CD4-positive, CD25-positive, alpha-beta regulatory T cell (primary cell): ENCODE measurements at regions not wholly inside any gene's neighbourhood (a gene's known extent, or its start where the extent isn't known, plus 50 kb on each side); places are given as distances from the start of the nearest gene placed in this dataset.

Experiments used
- ATAC-seq, 2 donors: fragments of 150-1000 bp; cut with Tn5 transposase; one replicate each; pipeline ENCODE4 v1.10.0; 2021; ENCODE audit warnings: low read depth in 2 of 2, moderate number of reproducible peaks in 2 of 2, moderate library complexity in 1 of 2
- DNase-seq, 3 donors: peaks; one replicate each; pipeline versions ENCODE4 v3.0.0 to v3.0.0-alpha.2; 2012 to 2022; ENCODE audit warnings: mixed read lengths in 1 of 3
- H3K27ac ChIP-seq: one replicate; pipeline ENCODE4 v1.7.0; 2013; ENCODE audit warnings: mild to moderate bottlenecking, low read length; ENCODE audit not compliant: insufficient read depth, poor library complexity, severe bottlenecking
- H3K27me3 ChIP-seq: one replicate; pipeline ENCODE4 v1.7.0; 2013; ENCODE audit warnings: low read length; ENCODE audit not compliant: control insufficient read depth, insufficient read depth
- H3K36me3 ChIP-seq: one replicate; pipeline ENCODE4 v1.7.0; 2013; ENCODE audit warnings: mild to moderate bottlenecking, low read length, moderate library complexity; ENCODE audit not compliant: control insufficient read depth, insufficient read depth
- H3K4me1 ChIP-seq: 2 replicates; pipeline ENCODE4 v1.7.0; 2013; ENCODE audit warnings: mild to moderate bottlenecking, low read length; ENCODE audit not compliant: insufficient read depth, control insufficient read depth, poor library complexity, severe bottlenecking
- H3K4me3 ChIP-seq: one replicate; pipeline ENCODE4 v1.7.0; 2013; ENCODE audit warnings: low read depth, mild to moderate bottlenecking, low read length, moderate library complexity
- H3K9me3 ChIP-seq, 2 experiments: 1 replicate in 1 of 2; 2 replicates in 1 of 2; pipeline ENCODE4 v1.7.0; 2013; ENCODE audit warnings: low read length in 2 of 2, mild to moderate bottlenecking in 1 of 2, moderate library complexity in 1 of 2; ENCODE audit not compliant: control insufficient read depth in 2 of 2
- H3K27ac Mint-ChIP-seq, 3 donors: one replicate each; pipeline ENCODE4 v1.8.0; 2020 to 2022; ENCODE audit warnings: mild to moderate bottlenecking in 3 of 3, mixed read lengths in 3 of 3, moderate library complexity in 2 of 3
- H3K27me3 Mint-ChIP-seq: one replicate; pipeline ENCODE4 v1.8.0; 2022; ENCODE audit warnings: mild to moderate bottlenecking, mixed read lengths
- H3K36me3 Mint-ChIP-seq: one replicate; pipeline ENCODE4 v1.8.0; 2020; ENCODE audit warnings: mixed read lengths
- H3K4me1 Mint-ChIP-seq, 4 donors: one replicate each; pipeline ENCODE4 v1.8.0; 2020 to 2022; ENCODE audit warnings: mixed read lengths in 4 of 4, mild to moderate bottlenecking in 1 of 4
- H3K4me3 Mint-ChIP-seq, 4 donors: one replicate each; pipeline ENCODE4 v1.8.0; 2020 to 2022; ENCODE audit warnings: mild to moderate bottlenecking in 4 of 4, mixed read lengths in 4 of 4, moderate library complexity in 3 of 4
- H3K9me3 Mint-ChIP-seq, 7 donors: one replicate each; pipeline ENCODE4 v1.8.0; 2020 to 2022; ENCODE audit warnings: mixed read lengths in 7 of 7, mild to moderate bottlenecking in 3 of 7, moderate library complexity in 2 of 7

GRCh38 chr3:135807879-135808278 is 157.6 kb upstream of the PPP2R3A start:
- no peak for ATAC-seq
- no peak for DNase-seq
- Mint-ChIP-seq H3K9me3 (peaks cover 0 to 10% (median 0%) of the 10 kb centered on the region in 7 donors), H3K36me3 (no peaks in the 10 kb centered on the region), H3K4me1 (no peaks in the 10 kb centered on the region), H3K27me3 (peaks cover 5% of the 10 kb centered on the region), H3K4me3 (no peak overlapping the region), H3K27ac (no peak overlapping the region)
- H3K4me3 ChIP-seq: no peak overlapping the region
- H3K9me3 ChIP-seq: no peaks in the 10 kb centered on the region
- H3K36me3 ChIP-seq: no peaks in the 10 kb centered on the region
- no peaks in the 10 kb centered on the region for H3K4me1 ChIP-seq
- no peaks in the 10 kb centered on the region for H3K27me3 ChIP-seq
- no peak overlapping the region for H3K27ac ChIP-seq

DNA sequence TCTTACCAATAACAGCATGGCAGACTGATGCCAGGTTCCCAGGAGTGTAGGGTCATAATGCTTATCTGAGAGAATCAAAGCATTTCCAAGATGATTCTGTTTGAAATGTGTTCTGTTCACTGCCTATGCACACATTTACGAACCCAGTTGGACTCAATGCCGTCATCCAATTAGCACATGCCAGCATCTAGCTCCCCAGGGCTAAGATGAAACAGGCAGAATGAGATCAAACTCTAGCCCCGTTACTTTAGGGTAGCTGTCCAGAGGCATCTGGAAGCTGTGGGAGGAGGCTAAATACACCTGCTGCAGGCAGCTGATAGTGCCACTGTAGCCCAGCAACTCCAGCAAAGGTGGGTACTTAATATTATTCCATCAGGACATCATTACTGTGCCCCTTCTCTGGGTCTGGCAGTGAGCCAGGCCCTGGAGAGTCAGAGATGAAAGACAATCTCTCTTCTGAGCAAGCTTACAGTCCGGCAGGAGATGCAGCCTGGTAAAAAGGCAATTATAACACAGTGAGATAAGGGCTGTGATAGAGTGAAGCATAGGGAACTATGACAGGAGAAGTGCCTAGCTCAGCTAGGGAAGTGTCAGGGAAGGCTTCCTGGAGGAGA is 156.4 kb upstream of the PPP2R3A start:
- H3K27ac Mint-ChIP-seq: no peak overlapping the region
- Histone ChIP-seq H3K27me3 (no peaks in the 10 kb centered on the region), H3K27ac (no peak overlapping the region), H3K4me3 (no peak overlapping the region), H3K36me3 (no peaks in the 10 kb centered on the region), H3K4me1 (no peaks in the 10 kb centered on the region), H3K9me3 (no peaks in the 10 kb centered on the region)
- peaks cover 5% of the 10 kb centered on the region for H3K27me3 Mint-ChIP-seq
- peaks cover 0 to 10% (median 0%) of the 10 kb centered on the region in 7 donors for H3K9me3 Mint-ChIP-seq
- no peak overlapping the region for H3K4me3 Mint-ChIP-seq
- H3K4me1 Mint-ChIP-seq: no peaks in the 10 kb centered on the region
- no peak for DNase-seq
- ATAC-seq: no peak
- H3K36me3 Mint-ChIP-seq: no peaks in the 10 kb centered on the region

- Mint-ChIP-seq H3K27ac (no peak overlapping the region), H3K4me1 (no peaks in the 10 kb centered on the region), H3K27me3 (peaks cover 5% of the 10 kb centered on the region), H3K36me3 (no peaks in the 10 kb centered on the region), H3K4me3 (no peak overlapping the region), H3K9me3 (peaks cover 0 to 10% (median 0%) of the 10 kb centered on the region in 7 donors)
- H3K27me3 ChIP-seq: no peaks in the 10 kb centered on the region
- H3K4me1 ChIP-seq: no peaks in the 10 kb centered on the region
- ATAC-seq (no peak), DNase-seq (no peak)
- H3K27ac ChIP-seq: no peak overlapping the region
- H3K4me3 ChIP-seq: no peak overlapping the region
- H3K9me3 ChIP-seq: no peaks in the 10 kb centered on the region
- no peaks in the 10 kb centered on the region for H3K36me3 ChIP-seq
Measured at GRCh38 chr3:135811651-135812050, 153.9 kb upstream of the PPP2R3A start.

GRCh38 chr3:135812057-135812456 is 153.5 kb upstream of the PPP2R3A start:
- no peaks in the 10 kb centered on the region for H3K36me3 Mint-ChIP-seq
- H3K9me3 Mint-ChIP-seq: peaks cover 0 to 10% (median 0%) of the 10 kb centered on the region in 7 donors
- no peaks in the 10 kb centered on the region for H3K36me3 ChIP-seq
- H3K27me3 Mint-ChIP-seq: peaks cover 5% of the 10 kb centered on the region
- no peaks in the 10 kb centered on the region for H3K27me3 ChIP-seq
- H3K4me3 Mint-ChIP-seq: no peak overlapping the region
- DNase-seq (no peak), ATAC-seq (no peak)
- no peak overlapping the region for H3K27ac ChIP-seq
- no peak overlapping the region for H3K4me3 ChIP-seq
- H3K9me3 ChIP-seq: no peaks in the 10 kb centered on the region
- H3K27ac Mint-ChIP-seq: no peak overlapping the region
- H3K4me1 ChIP-seq: no peaks in the 10 kb centered on the region
- H3K4me1 Mint-ChIP-seq: no peaks in the 10 kb centered on the region

- no peak for ATAC-seq
- H3K4me1 Mint-ChIP-seq: no peaks in the 10 kb centered on the region
- no peaks in the 10 kb centered on the region for H3K9me3 ChIP-seq
- H3K4me3 Mint-ChIP-seq: no peak overlapping the region
- no peaks in the 10 kb centered on the region for H3K36me3 Mint-ChIP-seq
- no peak for DNase-seq
- no peaks in the 10 kb centered on the region for H3K27me3 Mint-ChIP-seq
- H3K4me1 ChIP-seq: no peaks in the 10 kb centered on the region
- H3K4me3 ChIP-seq: no peak overlapping the region
- H3K27ac ChIP-seq: no peak overlapping the region
- peaks cover 0 to 4% (median 0%) of the 10 kb centered on the region in 7 donors for H3K9me3 Mint-ChIP-seq
- no peaks in the 10 kb centered on the region for H3K36me3 ChIP-seq
- no peaks in the 10 kb centered on the region for H3K27me3 ChIP-seq
- no peak overlapping the region for H3K27ac Mint-ChIP-seq
Measured at GRCh38 chr3:135834465-135834864, 131.1 kb upstream of the PPP2R3A start.

GRCh38 chr3:135837977-135838631 is 127.4 kb upstream of the PPP2R3A start:
- ATAC-seq: no peak
- H3K4me3 Mint-ChIP-seq: no peak overlapping the region
- Histone ChIP-seq H3K36me3 (no peaks in the 10 kb centered on the region), H3K9me3 (no peaks in the 10 kb centered on the region), H3K27me3 (no peaks in the 10 kb centered on the region), H3K4me1 (no peaks in the 10 kb centered on the region), H3K4me3 (no peak overlapping the region), H3K27ac (no peak overlapping the region)
- no peaks in the 10 kb centered on the region for H3K27me3 Mint-ChIP-seq
- no peaks in the 10 kb centered on the region for H3K36me3 Mint-ChIP-seq
- no peak for DNase-seq
- peaks cover 0 to 1% (median 0%) of the 10 kb centered on the region in 7 donors for H3K9me3 Mint-ChIP-seq
- no peak overlapping the region for H3K27ac Mint-ChIP-seq
- no peaks in the 10 kb centered on the region for H3K4me1 Mint-ChIP-seq

DNA sequence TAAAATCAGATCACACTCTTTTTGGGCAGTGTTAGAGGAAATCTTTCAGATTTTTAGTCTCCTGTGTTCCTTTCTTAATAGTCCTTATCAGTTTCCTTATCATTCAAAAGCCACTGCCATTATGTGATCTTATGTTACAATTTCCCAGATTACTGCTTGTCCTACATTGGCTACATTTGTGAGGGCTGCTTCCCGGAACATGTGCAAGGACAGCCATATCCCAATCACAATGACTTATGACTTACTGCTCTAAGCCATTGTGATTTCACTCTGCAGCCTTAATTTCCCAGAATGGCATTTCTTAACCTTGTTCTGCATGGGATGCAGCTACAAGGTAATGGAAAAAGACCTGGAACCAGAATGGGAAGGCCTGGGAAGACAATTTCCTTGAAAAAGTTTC is 125.1 kb upstream of the PPP2R3A start:
- H3K27ac Mint-ChIP-seq: no peak overlapping the region
- H3K4me3 Mint-ChIP-seq: no peak overlapping the region
- no peak for ATAC-seq
- peaks cover 0 to 2% (median 0%) of the 10 kb centered on the region in 7 donors for H3K9me3 Mint-ChIP-seq
- no peaks in the 10 kb centered on the region for H3K4me1 Mint-ChIP-seq
- no peak for DNase-seq
- no peaks in the 10 kb centered on the region for H3K36me3 Mint-ChIP-seq
- no peaks in the 10 kb centered on the region for H3K9me3 ChIP-seq
- H3K36me3 ChIP-seq: no peaks in the 10 kb centered on the region
- no peaks in the 10 kb centered on the region for H3K27me3 Mint-ChIP-seq
- H3K27ac ChIP-seq: no peak overlapping the region
- no peaks in the 10 kb centered on the region for H3K27me3 ChIP-seq
- no peaks in the 10 kb centered on the region for H3K4me1 ChIP-seq
- H3K4me3 ChIP-seq: no peak overlapping the region

DNA sequence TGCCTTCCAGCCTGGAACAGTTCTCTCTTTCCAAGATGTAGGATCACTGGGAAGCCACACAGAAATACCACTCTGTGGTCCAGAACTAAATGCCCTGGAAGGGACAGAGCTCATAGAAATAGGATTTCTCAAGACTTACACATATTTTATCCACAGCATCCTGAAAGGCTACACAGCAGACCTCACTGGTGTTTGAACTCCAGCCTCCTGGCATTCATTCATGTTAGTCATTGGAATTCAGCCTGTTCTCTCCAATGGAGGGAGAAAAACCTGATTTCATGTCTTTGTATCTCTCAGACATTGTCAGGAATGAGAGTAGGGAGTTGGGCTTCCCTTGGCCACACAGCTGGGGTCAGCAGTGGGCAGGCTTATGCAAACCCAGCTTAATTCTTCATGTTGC is 121.1 kb upstream of the PPP2R3A start:
- H3K27me3 Mint-ChIP-seq: no peaks in the 10 kb centered on the region
- ATAC-seq: no peak

More for the DNA sequence above, 121.1 kb upstream of the PPP2R3A start:
- Histone ChIP-seq H3K4me3 (no peak overlapping the region), H3K27ac (no peak overlapping the region), H3K36me3 (no peaks in the 10 kb centered on the region), H3K9me3 (no peaks in the 10 kb centered on the region), H3K4me1 (no peaks in the 10 kb centered on the region), H3K27me3 (no peaks in the 10 kb centered on the region)
- Mint-ChIP-seq H3K9me3 (peaks cover 0 to 4% (median 2%) of the 10 kb centered on the region in 7 donors), H3K4me3 (no peak overlapping the region), H3K4me1 (no peaks in the 10 kb centered on the region), H3K36me3 (no peaks in the 10 kb centered on the region), H3K27ac (no peak overlapping the region)
- DNase-seq: no peak
